ENCODE measurements at regions not wholly inside any gene's neighbourhood (a gene's known extent, or its start where the extent isn't known, plus 50 kb on each side); places are given as distances from the start of the nearest gene placed in this dataset.
"Not testable (repeated sequence)": the region's sequence is repeated elsewhere in the genome, so short reads cannot be mapped to it uniquely, and the experiment has no call there.

- TF ChIP-seq GATA1 (IDR thresholded peaks at IDR 0.05; ENCODE audit: low read depth, low read length) = no peak
- no peak for TF ChIP-seq POLR2A (IDR thresholded peaks at IDR 0.05; ENCODE audit: low read length)
- DNase-seq = no peak
These were observed 222.8 kb downstream of the FOXD2 start for GRCh38 chr1:47660622-47661021.

DNA sequence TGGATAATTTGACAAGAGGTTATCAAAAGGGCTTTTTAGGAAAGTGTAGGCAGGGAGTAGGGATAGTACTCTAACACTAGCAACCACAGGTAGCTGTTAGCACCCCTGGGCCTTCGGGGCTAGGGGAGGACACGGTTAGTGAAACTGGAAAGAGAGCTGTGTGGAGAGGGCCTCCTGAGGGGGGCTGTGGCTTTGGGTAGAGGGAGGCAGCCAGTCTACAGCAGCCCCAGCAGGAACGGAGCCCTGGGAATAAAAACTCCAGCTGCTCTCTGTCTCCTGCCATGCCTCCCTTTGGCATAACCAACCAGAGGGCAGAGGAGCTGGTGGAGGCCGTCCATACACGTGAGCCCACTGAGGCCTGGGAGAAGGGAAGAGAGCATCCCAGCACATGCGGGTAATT, 223.2 kb downstream of the FOXD2 start:
- DNase-seq = no peak
- TF ChIP-seq POLR2A (IDR thresholded peaks at IDR 0.05; ENCODE audit: low read length) = no peak
- no peak for TF ChIP-seq GATA1 (IDR thresholded peaks at IDR 0.05; ENCODE audit: low read depth, low read length)

GRCh38 chr1:47662068-47662467, 224.2 kb downstream of the FOXD2 start:
- TF ChIP-seq GATA1 (IDR thresholded peaks at IDR 0.05; ENCODE audit: low read depth, low read length) = no peak
- TF ChIP-seq POLR2A (IDR thresholded peaks at IDR 0.05; ENCODE audit: low read length) = no peak
- DNase-seq = no peak

DNA sequence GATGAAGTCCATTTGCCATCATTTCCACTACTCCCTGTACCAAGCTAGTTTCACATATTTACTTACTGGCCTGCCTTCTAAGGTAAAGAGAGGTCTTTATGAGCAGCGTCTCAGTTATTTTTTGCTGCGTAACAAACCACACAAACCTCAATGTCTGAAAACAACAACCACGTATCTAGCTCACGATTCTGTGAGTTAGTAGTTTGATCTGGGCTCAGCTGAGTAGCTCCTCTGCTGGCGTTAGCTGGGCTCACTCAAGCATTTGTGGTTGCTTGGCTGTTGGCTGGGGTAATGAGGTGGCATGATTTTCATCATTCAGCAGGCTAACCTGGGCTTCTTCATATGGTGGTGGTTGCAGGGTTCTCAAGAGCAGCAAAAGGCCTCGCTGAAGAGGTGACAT, 225.4 kb downstream of the FOXD2 start:
- no peak for TF ChIP-seq GATA1 (IDR thresholded peaks at IDR 0.05; ENCODE audit: low read depth, low read length)
- TF ChIP-seq POLR2A (IDR thresholded peaks at IDR 0.05; ENCODE audit: low read length) = no peak
- DNase-seq = no peak

DNA sequence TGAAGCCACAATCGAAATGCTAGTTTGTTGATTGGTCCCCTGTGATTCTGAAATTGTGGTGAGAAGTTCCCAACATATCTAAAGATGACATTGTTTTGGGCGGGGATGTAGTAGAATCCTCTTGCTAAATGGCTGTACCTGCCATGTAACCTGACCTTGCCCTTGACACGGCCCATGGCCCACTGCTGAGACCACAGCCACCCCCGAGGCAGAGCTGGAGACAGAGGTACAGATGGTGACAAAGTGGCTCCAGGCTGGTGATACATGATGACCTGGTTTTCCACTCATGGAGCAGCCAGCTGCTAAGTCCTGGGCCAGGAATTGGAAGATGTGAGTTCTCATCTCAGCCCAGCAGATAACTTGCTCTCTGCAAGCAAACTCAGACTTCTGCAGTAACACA, 226.5 kb downstream of the FOXD2 start:
- TF ChIP-seq GATA1 (IDR thresholded peaks at IDR 0.05; ENCODE audit: low read depth, low read length) (no peak), POLR2A (IDR thresholded peaks at IDR 0.05; ENCODE audit: low read length) (no peak)
- DNase-seq = no peak

GRCh38 chr1:47664896-47665295, 227.1 kb downstream of the FOXD2 start:
- not testable (repeated sequence) for DNase-seq

GRCh38 chr1:47669081-47669585, 231.3 kb downstream of the FOXD2 start:
- DNase-seq = no peak
- TF ChIP-seq POLR2A (IDR thresholded peaks at IDR 0.05; ENCODE audit: low read length) (no peak), GATA1 (IDR thresholded peaks at IDR 0.05; ENCODE audit: low read depth, low read length) (no peak)

GRCh38 chr1:47672622-47673021, 234.8 kb downstream of the FOXD2 start:
- no peak for DNase-seq
- TF ChIP-seq GATA1 (IDR thresholded peaks at IDR 0.05; ENCODE audit: low read depth, low read length) (no peak), POLR2A (IDR thresholded peaks at IDR 0.05; ENCODE audit: low read length) (no peak)

DNA sequence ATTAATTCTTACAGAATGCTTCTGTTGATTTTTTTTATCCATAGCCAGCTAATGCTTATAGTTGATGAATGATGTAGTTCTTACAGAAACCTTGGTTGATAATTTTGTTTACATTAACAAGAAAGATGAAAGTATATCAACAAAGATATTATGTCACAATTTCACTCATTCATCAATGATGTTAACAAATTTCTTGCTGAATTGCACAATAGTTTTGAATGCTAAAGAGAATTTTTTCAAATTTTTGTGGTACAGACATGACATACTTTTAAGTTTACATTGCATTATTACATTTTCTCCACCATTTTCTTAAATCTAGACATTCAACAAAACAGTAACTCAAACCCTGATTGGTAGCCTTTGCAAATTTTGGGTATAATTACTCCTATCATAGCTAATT, 236.3 kb downstream of the FOXD2 start:
- DNase-seq = no peak
- no peak for TF ChIP-seq POLR2A (IDR thresholded peaks at IDR 0.05; ENCODE audit: low read length)

DNA sequence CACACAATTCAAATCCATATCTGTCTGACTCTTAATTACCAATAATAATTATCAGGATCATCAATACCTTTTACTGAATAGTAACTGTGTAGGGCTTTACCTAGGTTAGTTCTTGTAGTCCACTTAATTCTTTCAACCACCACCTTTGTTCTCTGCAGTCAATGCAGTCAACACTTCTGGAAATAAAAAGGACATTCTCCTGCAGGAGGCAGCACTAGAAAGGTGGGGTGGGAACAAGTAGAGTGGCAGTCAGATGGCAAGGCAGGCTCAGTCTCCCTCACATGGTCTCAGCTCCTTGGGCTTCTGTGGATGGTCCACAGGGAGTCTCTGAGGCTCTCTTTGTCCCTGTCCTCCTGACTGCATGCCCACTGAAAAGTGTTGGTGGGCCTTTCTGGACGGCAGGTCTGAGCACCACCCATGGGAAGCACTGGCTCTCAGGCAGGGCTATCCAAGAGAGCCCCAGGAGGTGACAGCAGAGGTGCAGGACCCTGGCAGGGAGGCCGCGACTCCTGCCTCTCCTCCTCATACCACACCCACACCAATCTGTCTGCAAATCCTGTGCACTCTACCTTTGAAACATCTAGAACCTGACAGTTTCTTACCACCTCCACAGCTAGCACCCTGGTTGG, 237.3 kb downstream of the FOXD2 start:
- TF ChIP-seq POLR2A (IDR thresholded peaks at IDR 0.05; ENCODE audit: low read length) = no peak
- no peak for TF ChIP-seq GATA1 (IDR thresholded peaks at IDR 0.05; ENCODE audit: low read depth, low read length)
- no peak for DNase-seq

DNA sequence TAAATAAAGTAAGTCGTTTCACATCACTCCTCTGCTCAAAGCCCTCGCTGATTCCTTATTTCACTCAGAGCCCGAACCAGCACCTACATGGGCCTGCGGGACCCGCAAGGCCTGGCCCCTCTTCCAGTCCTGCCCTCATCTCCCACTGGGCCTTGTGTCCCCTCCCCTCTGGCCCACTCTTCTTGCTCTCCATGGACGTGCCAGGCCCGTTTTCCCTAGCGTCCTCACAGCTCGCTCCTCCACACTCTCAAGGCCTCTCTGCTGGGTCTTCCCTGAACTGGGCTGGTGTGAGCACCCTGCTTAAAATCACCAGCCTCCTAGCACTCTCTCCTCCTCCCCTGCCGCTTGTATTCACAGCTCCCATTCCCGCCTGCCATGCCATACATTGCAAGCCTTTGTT, 237.9 kb downstream of the FOXD2 start:
- no peak for TF ChIP-seq POLR2A (IDR thresholded peaks at IDR 0.05; ENCODE audit: low read length)
- DNase-seq = no peak

- TF ChIP-seq POLR2A (IDR thresholded peaks at IDR 0.05; ENCODE audit: low read length) (no peak), GATA1 (IDR thresholded peaks at IDR 0.05; ENCODE audit: low read depth, low read length) (no peak)
These were observed 238.6 kb downstream of the FOXD2 start for GRCh38 chr1:47676311-47677054.

GRCh38 chr1:47677241-47677940, 239.5 kb downstream of the FOXD2 start:
- DNase-seq = no peak
- TF ChIP-seq POLR2A (IDR thresholded peaks at IDR 0.05; ENCODE audit: low read length) = no peak
- no peak for TF ChIP-seq GATA1 (IDR thresholded peaks at IDR 0.05; ENCODE audit: low read depth, low read length)

More at GRCh38 chr1:47676311-47677054, 238.6 kb downstream of the FOXD2 start:
- DNase-seq = no peak

GRCh38 chr1:47678464-47678980, 240.7 kb downstream of the FOXD2 start:
- TF ChIP-seq GATA1 (IDR thresholded peaks at IDR 0.05; ENCODE audit: low read depth, low read length) = no peak
- TF ChIP-seq POLR2A (IDR thresholded peaks at IDR 0.05; ENCODE audit: low read length) = no peak
- DNase-seq = no peak
